ENCODE measurements at regions not wholly inside any gene's neighbourhood (a gene's known extent, or its start where the extent isn't known, plus 50 kb on each side); places are given as distances from the start of the nearest gene placed in this dataset.

DNA sequence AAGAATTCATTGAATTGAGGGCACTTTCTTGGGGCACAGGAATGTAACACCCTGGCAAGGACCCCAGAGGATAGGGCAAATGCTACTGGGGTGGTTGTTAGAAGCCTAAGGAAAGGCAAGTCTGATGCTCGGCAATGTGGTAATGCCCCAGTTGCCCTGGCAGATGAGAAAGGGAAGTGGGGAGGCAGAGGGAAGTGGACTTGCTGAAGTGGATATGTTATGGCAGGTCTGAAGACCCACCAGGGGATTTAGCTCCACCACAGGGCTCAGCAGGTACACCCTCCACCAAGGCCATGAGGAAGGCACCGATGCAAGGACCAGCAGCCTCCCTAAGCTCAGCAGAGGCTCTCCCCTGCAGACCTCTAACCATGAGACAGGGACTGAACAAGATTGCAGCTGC is 184.8 kb downstream of the IRX5 start:
- no peak for TF ChIP-seq TCF7L2 (IDR thresholded peaks at IDR 0.05; ENCODE audit: low read depth, low read length)
- ChIA-PET POLR2A (no interaction called here), CTCF (no interaction called here)
- Histone ChIP-seq H3K27me3 (ENCODE audit: control insufficient read depth, insufficient read depth, low read length) (no peaks in the 10 kb centered on the region), H3K4me3 (ENCODE audit: low read depth in 2 of 2, low read length in 2 of 2) (no peak overlapping the region), H3K9me3 (ENCODE audit: control insufficient read depth, insufficient read depth, low read depth, low read length) (no peaks in the 10 kb centered on the region), H3K27ac (ENCODE audit: low read length) (no peak overlapping the region), H3K4me1 (ENCODE audit: control insufficient read depth, insufficient read depth, low read length) (no peaks in the 10 kb centered on the region), H3K36me3 (ENCODE audit: control insufficient read depth, insufficient read depth, low read length) (no peaks in the 10 kb centered on the region)
- in situ Hi-C loops (cut with HindIII; ENCODE audit: low pct_unique_long_range_greater_than_20kb, low sequenced_read_pairs) (no loop called here), intact Hi-C loops (cut with micrococcal nuclease; ENCODE audit: unreplicated experiment) (no loop called here)
- DNase-seq (ENCODE audit: low read depth, low spot score) (no peak), ATAC-seq (no peak)
- BruUV-seq (replicated peaks) = no TSS peak

DNA sequence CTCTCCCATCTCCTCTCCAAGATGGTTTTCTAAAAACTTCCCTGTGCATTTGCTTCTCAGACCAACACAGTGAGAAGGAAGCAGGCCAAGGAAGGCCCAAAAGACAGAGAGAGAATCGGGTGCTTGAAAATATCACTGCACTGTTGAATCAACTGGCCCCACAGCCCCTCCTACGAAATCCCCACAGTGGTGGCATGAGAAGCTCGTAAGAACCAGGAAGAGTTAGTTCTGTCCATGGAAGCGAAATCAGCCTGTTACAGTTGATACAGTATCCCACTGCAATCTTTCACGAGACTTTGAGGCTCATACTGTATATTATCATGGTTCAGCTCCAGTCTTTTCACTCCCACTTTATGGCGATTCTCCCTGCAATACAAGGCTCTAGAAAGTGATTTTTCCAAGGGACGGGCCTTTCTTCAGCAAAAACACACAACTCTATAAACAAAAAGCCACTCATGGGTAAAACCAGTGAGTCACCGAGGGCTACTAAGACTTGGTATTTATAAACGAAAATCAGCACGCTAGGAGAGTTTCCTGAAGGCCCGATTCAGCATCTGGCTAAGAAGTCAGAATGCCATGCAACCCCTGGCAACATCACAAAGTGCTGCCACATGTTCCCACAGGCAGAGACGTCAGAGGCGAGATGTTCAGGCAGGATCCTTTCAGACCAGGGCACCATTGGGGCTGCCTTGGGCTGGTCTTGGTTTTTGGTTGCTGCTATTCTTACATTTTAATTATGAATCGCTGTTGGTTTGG is 185.7 kb downstream of the IRX5 start:
- no peak for TF ChIP-seq TCF7L2 (IDR thresholded peaks at IDR 0.05; ENCODE audit: low read depth, low read length)
- TF ChIP-seq SIN3A (IDR thresholded peaks at IDR 0.05; ENCODE audit: borderline replicate concordance, insufficient read depth, low read depth, low read length) = no peak
- TF ChIP-seq POLR2AphosphoS5 (IDR thresholded peaks at IDR 0.05; ENCODE audit: low read depth, low read length) = no peak
- TF ChIP-seq, protein P1, sequence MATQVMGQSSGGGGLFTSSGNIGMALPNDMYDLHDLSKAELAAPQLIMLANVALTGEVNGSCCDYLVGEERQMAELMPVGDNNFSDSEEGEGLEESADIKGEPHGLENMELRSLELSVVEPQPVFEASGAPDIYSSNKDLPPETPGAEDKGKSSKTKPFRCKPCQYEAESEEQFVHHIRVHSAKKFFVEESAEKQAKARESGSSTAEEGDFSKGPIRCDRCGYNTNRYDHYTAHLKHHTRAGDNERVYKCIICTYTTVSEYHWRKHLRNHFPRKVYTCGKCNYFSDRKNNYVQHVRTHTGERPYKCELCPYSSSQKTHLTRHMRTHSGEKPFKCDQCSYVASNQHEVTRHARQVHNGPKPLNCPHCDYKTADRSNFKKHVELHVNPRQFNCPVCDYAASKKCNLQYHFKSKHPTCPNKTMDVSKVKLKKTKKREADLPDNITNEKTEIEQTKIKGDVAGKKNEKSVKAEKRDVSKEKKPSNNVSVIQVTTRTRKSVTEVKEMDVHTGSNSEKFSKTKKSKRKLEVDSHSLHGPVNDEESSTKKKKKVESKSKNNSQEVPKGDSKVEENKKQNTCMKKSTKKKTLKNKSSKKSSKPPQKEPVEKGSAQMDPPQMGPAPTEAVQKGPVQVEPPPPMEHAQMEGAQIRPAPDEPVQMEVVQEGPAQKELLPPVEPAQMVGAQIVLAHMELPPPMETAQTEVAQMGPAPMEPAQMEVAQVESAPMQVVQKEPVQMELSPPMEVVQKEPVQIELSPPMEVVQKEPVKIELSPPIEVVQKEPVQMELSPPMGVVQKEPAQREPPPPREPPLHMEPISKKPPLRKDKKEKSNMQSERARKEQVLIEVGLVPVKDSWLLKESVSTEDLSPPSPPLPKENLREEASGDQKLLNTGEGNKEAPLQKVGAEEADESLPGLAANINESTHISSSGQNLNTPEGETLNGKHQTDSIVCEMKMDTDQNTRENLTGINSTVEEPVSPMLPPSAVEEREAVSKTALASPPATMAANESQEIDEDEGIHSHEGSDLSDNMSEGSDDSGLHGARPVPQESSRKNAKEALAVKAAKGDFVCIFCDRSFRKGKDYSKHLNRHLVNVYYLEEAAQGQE (IDR thresholded peaks at IDR 0.05; ENCODE audit: insufficient read depth in 1 of 2, low read depth in 2 of 2, low read length in 1 of 2) = no peak
- TF ChIP-seq, protein P2, sequence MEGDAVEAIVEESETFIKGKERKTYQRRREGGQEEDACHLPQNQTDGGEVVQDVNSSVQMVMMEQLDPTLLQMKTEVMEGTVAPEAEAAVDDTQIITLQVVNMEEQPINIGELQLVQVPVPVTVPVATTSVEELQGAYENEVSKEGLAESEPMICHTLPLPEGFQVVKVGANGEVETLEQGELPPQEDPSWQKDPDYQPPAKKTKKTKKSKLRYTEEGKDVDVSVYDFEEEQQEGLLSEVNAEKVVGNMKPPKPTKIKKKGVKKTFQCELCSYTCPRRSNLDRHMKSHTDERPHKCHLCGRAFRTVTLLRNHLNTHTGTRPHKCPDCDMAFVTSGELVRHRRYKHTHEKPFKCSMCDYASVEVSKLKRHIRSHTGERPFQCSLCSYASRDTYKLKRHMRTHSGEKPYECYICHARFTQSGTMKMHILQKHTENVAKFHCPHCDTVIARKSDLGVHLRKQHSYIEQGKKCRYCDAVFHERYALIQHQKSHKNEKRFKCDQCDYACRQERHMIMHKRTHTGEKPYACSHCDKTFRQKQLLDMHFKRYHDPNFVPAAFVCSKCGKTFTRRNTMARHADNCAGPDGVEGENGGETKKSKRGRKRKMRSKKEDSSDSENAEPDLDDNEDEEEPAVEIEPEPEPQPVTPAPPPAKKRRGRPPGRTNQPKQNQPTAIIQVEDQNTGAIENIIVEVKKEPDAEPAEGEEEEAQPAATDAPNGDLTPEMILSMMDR (IDR thresholded peaks at IDR 0.05) = no peak
- DNase-seq (ENCODE audit: low read depth, low spot score) = no peak
- intact Hi-C loops (cut with micrococcal nuclease; ENCODE audit: unreplicated experiment) = no loop called here
- H3K9me3 ChIP-seq (ENCODE audit: control insufficient read depth, insufficient read depth, low read depth, low read length) = no peaks in the 10 kb centered on the region
- H3K27me3 ChIP-seq (ENCODE audit: control insufficient read depth, insufficient read depth, low read length) = no peaks in the 10 kb centered on the region
- ATAC-seq = no peak
- ChIA-PET CTCF (no interaction called here), POLR2A (no interaction called here)
- no peak overlapping the region for H3K4me3 ChIP-seq (ENCODE audit: low read depth in 2 of 2, low read length in 2 of 2)
- in situ Hi-C loops (cut with HindIII; ENCODE audit: low pct_unique_long_range_greater_than_20kb, low sequenced_read_pairs) = no loop called here
- no peak overlapping the region for H3K27ac ChIP-seq (ENCODE audit: low read length)
- no TSS peak for BruUV-seq (replicated peaks)
- H3K36me3 ChIP-seq (ENCODE audit: control insufficient read depth, insufficient read depth, low read length) = no peaks in the 10 kb centered on the region
- no peaks in the 10 kb centered on the region for H3K4me1 ChIP-seq (ENCODE audit: control insufficient read depth, insufficient read depth, low read length)

DNA sequence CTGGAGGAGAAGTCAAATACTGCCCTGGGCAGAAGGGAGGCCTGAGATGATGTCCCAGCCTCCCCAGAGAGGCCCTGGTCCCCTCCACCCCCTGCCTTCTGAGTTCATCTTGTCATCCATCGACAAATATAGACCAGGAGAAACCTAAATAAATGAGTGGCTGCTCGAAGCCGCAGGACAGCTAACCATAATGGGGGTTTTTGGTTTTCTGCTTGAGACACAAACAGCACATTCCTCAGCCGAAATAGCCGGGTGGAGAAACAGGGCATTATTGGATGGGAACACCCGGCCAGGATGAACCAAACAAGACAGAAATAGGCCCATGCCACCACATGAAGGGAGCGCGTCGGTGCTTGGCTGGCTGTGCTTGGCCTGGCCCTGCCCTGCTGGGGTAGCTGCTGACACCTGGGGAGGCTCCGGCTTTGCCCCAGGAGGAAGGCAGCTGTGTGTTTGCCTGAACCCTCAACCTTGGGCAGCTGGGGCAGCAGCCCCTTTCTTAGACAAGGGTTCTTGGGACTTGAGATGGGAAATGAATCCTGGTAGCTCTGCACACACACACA is 188.1 kb downstream of the IRX5 start:
- CTCF ChIA-PET = no interaction called here
- BruUV-seq (replicated peaks) = no TSS peak
- ATAC-seq = no peak
- in situ Hi-C loops (cut with HindIII; ENCODE audit: low pct_unique_long_range_greater_than_20kb, low sequenced_read_pairs) (no loop called here), intact Hi-C loops (cut with micrococcal nuclease; ENCODE audit: unreplicated experiment) (no loop called here)
- no peak for TF ChIP-seq TCF7L2 (IDR thresholded peaks at IDR 0.05; ENCODE audit: low read depth, low read length)
- TF ChIP-seq, protein P1 (IDR thresholded peaks at IDR 0.05; ENCODE audit: insufficient read depth in 1 of 2, low read depth in 2 of 2, low read length in 1 of 2) = no peak
- TF ChIP-seq SIN3A (IDR thresholded peaks at IDR 0.05; ENCODE audit: borderline replicate concordance, insufficient read depth, low read depth, low read length) = no peak
- no peak for TF ChIP-seq POLR2AphosphoS5 (IDR thresholded peaks at IDR 0.05; ENCODE audit: low read depth, low read length)
- TF ChIP-seq, protein P2 (IDR thresholded peaks at IDR 0.05) = no peak
- POLR2A ChIA-PET = no interaction called here
- Histone ChIP-seq H3K27ac (ENCODE audit: low read length) (no peak overlapping the region), H3K4me1 (ENCODE audit: control insufficient read depth, insufficient read depth, low read length) (no peaks in the 10 kb centered on the region), H3K36me3 (ENCODE audit: control insufficient read depth, insufficient read depth, low read length) (no peaks in the 10 kb centered on the region), H3K27me3 (ENCODE audit: control insufficient read depth, insufficient read depth, low read length) (no peaks in the 10 kb centered on the region), H3K9me3 (ENCODE audit: control insufficient read depth, insufficient read depth, low read depth, low read length) (no peaks in the 10 kb centered on the region), H3K4me3 (ENCODE audit: low read depth in 2 of 2, low read length in 2 of 2) (no peak overlapping the region)
- no peak for DNase-seq (ENCODE audit: low read depth, low spot score)

Data from Panc1 (cell line).